NCI-H1092 treated with DMSO at 0.1 percent for 48 hours (cell line): ENCODE measurements at regions not wholly inside any gene's neighbourhood (a gene's known extent, or its start where the extent isn't known, plus 50 kb on each side); places are given as distances from the start of the nearest gene placed in this dataset.
"Not testable (repeated sequence)": the region's sequence is repeated elsewhere in the genome, so short reads cannot be mapped to it uniquely, and the experiment has no call there.

ENCODE experiments used
- DNase-seq: peaks from one replicate; lab custom pipeline; 2025; lab: John Stamatoyannopoulos, UW

DNA sequence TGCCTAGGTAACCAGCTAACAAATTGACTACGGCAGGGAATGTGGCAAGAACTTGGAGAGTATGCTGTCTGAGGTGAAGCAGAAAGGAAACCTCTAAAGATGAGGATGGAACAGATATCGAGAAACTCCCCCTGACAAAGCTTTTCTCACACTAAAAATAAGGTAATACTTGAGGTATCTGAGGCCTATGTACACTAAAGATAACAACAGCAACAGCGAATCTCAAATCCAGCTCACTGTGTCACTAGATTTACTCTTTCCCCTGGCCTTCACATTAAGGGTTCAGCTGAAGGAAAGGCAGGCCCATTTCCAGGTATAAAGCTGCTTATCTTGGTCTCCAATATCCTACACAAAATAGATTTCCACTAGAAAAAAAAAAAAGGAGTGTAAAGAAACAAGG lies 518.0 kb downstream of the KCNT2 start:
- DNase-seq: no peak

DNA sequence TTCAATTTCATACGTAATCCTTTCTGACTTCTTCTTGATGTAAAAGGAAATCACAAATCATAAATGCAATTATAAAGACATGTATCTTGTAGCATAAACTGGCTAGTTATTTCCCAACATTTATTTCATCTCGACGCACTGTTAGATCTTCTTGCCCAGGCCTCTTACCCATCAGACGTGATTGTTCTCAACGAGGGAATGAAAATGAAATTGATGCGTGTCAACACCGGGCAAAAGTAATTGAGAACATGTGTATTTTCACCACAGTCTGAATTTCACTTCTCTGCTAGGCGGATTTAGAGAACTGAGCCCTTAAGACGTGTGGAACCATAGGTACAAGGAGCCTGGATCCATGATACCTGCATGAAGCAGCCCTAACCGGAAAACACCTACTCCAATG lies 519.7 kb downstream of the KCNT2 start:
- DNase-seq: no peak

DNA sequence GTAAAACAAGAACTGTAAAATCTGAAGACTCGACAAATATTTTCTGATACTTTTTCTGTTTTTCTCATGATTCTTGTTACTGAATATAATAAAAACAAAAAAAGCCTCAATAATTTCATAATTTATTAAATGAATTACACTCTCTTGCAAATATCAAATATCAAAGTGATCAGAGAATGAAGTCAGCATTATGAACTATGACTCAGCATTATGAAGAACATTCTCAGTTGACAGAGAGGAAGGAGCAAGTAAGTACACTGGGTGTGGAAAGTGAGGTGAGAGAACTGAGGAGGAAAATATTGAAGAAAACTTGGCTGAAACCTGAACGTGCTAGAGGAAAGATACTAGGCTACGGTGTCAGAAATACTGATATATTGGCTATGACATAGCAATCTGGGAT lies 529.5 kb downstream of the KCNT2 start:
- no peak for DNase-seq

DNA sequence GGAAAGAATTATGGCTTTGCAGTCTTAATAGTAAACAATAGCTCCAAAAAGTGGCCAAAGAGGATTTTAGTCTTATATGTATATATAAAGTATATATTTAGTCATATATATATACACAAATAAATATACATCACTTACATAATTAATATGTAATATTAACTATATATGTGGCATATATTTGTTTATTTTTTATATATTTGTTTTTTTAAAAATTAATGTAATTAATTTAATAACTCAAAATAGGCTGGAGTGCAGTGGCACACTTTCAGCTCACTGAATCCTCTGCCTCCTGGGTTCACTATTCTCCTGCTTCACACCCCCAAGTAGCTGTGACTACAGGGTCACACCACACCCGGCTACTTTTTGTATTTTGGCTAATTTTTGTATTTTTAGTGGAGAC lies 532.6 kb downstream of the KCNT2 start:
- DNase-seq: no peak

DNA sequence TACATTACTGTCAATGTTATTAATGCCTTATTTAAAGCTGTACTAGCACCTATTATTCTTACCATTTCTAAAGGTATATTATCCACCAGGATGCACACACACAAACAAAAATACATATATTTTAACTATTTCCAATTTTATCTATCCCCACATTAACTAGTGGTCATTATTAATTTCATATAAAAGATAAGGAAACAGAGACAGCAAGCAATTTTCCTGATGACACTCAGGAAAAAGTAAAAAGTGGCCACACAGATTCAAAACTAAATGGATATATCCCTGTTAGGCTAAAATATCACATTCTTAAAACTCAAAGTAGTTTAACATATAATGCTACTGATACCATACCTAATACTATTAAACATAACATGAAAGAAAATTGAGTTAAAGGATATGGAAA lies 534.1 kb downstream of the KCNT2 start:
- DNase-seq: no peak

DNA sequence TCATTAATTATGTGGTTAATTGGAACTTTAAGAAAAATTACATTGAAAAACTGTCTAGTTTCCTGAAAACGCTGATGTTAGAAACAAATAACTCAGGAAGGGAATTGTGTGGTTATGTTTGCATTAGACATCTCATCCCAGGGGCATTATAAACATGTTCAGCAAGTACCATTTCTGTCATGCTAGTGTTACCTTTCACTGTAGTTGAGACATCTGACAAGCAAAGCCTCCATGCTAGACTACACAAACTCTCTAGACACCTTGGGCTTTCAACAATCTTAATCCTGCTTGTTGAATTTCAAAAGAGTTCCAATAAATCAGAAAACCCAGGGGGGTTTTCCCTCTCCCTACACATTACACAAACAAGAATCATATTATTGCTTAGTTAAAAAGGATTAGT lies 536.8 kb downstream of the KCNT2 start:
- DNase-seq: no peak

DNA sequence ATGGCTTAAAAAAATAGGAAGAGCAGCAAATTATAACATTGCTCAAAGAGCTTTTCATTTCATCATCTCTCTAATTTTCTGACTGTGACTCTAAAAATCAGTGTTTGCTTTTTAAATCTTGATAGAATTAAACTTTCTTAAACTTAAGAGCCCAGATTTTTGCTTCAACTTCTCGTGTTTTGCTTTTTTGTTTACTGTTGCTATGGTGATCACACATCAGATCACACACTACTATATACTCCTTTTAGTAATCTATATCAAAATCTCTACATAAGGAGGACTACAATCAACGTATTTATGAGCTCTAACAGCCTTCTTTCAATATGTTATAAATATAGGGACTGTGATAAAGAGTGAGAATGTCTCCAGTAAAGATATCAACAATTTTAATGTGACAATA lies 537.3 kb downstream of the KCNT2 start:
- no peak for DNase-seq

DNA sequence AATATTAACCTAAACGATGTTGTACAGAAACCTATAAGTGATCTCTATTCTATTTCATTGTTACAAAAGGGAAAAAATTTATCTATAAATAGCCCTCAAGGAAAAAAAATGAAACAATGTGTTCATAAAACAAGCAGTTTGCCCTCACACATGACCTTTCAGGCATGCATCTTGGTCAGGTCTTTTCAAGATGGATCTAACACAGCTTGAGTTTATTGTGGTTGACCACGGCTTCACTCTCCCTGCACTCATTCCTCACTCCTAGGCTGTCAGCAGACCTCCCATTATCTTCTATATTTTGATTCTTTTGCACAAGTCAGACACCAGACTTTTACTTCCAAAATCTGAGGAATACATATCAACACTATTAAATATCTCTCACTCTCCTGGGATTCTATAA lies 544.3 kb downstream of the KCNT2 start:
- DNase-seq: no peak

DNA sequence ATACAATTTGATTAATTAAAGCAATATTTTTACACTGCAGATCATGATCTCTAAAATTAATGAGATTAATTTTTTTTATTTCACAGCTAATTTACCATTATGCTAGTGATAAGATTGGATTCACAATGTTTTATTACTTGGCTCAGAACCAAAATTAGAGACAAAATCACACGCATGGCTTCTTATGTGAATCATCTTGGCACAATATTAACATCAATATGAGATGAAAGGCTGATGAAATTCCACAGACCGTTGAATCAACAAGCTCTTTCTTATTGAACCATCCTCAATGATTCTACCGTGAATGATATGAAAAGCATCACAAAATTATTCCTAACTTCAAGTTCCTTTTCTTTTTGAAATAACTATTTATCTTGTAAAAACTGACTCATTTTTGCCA lies 544.9 kb downstream of the KCNT2 start:
- no peak for DNase-seq

DNA sequence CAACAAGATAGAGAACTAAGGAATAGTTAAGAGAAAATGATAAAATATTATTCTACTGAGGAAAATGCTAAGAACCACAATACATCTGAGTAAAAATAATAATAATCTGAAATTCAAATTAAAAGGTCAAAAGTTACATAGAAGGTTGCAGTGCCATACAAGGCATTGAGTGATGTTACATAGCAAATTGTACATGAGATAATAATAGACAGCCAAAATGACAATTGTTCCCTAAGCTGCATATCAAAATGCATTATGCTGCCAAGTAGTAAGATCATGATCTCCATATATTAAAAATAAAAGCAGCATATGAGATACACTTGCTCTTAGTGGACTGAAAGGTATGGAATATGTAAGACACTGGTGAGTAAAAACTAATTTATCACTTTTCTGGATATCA lies 547.7 kb downstream of the KCNT2 start:
- no peak for DNase-seq

DNA sequence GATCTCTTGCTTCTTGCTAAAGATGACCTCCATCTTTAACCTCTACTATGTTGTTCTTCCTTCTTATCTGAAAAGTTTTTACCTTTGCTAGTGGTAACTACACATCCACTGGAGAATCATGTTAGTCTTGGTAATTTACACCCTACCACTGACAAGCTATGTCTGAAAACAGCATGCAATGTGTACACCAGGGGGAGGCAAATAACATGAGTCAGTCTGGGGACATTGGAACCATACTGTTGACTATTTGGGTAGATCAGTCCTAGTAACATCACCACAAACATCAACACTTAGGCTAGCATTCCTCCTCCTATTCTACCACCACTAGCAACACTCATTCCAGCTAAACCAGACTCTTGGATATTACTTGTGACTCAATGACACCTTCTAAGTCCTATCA lies 549.0 kb downstream of the KCNT2 start:
- DNase-seq: no peak

DNA sequence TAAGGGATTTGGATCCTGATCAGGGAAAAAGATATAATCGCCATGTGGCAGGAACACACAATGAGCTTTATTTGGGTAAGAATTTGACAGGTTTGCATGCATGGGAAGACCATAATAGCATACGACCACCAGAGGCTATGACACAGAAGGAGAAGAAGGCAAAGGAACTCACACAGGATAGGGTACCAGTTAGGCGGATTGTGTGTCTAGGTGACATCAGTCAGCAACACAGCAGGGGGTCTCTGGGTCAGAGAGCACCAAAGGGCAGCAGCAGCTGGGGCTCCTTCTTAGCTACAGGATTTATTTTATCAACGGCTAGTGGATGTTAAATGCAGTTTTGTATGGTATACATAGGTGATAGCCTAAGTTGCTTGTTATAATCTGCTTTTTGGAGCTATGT lies 551.3 kb downstream of the KCNT2 start:
- no peak for DNase-seq

DNA sequence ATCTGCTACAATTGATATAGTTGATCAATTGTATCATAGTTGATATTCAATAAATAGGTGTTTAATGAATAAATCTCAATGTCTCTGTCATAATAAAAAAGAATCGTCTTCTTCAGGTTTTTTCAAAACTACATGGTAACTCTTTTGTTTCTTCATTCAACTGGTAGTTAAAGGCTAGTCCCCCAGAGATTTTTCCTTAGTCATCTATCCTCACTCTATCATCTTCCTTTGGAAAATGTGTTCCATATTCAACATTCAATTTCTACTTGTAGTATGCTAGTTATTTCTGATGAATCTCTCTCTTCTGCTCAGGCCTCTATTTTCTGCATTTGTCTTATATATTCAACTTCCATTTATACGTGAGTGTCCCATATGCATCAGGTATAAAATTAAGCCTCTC lies 558.8 kb downstream of the KCNT2 start:
- no peak for DNase-seq

DNA sequence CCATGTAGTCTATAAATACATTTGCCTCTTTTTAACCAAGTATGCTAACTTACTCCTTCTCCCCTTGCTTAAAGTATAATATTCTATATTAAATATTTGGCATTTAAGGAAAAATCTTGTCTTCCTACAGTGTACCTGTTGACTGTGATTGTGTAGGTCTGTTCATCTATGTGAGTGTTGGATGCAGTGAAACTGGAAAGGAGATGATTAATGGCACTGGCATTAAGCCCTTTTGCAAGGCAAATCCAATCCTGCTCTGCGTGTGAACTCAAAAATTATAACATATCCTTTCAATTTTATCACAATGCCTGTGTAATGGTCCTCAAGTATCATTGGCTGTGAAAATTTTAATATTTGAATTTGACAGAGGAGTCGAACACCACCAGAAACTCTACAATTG lies 565.0 kb downstream of the KCNT2 start:
- DNase-seq: no peak

DNA sequence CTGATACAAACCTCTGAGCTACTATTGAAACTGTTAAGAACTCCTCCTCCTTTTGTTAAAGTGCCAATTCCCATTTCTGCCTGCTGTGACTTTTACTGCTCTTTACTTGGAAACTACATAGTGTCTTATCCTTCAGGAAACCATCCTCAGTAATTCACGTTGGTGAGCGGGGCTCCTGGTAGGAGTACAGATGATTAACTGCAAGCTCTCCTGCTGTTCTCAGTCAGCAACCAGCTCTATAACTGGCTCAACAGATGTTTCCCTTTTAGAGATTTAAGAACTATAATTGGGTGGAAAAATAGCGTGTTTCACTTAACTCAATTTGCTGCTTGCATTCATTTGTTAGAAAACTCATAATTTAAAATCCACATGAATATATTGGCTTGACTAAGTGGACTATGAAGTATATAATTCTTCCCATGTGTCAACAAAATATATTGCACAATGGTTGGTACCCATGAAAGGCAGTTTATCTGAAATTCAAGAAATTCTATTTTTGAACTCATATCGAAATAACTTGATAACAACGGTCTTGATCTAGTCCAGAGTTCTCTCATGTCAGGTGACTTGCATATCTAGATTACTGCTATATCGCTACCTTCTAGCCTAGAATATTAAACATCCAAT lies 574.0 kb downstream of the KCNT2 start:
- DNase-seq: peak; percentile 8

DNA sequence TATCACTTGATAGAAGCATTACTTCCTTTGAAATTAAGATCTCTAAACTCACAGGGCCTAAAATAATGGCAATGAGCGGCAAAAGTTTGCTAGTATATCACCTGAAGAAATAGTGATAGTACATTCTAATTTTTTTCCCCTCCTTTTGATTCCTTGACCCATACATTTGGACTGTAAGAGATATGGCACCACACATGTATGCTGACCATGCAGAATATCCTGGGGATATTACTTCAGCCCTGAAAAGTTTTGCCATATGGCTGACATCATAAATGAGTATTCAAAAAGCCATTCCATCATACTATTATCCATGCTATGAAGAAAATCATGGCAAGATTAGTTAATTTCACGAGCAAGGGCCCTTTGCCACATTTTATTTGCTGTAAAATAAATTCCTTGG lies 576.9 kb downstream of the KCNT2 start:
- DNase-seq: not testable (repeated sequence)

DNA sequence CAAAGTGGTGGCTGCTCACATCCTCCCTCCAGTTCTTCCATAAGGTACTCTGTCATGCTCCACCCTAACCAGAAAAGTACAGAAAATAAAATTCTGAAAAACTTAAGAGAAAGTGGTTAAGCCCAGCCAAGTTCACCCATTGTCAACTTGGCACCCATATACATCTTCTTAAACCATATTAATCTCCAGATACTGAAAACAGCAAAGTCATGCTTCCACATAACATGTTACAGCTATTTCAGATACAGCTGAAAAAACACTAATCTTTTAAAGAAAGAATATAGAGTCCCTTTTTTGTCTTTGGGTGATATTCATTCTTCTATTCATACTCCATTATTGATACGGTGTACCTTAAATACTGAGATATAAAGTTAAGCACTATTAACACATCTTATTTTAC lies 577.8 kb downstream of the KCNT2 start:
- DNase-seq: no peak

DNA sequence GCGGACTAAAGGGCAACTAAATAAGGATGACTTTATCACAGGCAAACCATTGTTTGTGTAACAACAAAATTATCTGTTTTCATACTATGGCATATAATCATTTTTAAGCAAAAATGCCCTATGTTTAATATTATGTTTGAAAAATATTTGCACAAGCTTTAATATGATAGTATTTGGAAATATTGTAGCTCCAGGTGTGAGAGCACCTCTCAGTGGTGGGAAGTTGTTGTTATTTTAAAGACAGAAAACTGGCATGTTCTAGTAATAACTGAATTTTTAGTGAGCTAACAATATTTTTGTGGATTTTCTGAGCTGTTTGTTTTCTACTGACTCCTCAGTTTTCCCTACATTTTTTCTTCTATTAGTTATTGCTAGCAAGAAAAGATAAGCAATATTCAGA lies 578.8 kb downstream of the KCNT2 start:
- DNase-seq: no peak

DNA sequence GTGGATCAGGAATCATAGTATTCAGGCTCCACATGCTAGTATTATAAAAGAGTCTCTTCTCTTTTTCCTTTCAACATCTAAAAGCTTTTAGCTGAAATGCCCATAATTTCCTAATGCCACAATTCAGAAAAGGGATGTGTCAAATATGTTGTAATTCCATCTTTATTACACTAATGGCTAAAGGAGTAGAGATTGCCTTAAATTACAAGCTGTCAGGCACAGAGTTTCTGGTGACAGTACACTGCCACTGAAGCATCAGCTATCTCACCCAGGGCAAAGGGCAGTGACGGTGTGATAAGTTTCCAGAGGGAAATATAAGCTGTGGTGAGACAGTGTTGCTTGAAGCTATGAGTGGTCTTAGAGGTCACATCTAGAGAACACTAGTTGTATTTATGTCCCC lies 581.1 kb downstream of the KCNT2 start:
- DNase-seq: no peak

DNA sequence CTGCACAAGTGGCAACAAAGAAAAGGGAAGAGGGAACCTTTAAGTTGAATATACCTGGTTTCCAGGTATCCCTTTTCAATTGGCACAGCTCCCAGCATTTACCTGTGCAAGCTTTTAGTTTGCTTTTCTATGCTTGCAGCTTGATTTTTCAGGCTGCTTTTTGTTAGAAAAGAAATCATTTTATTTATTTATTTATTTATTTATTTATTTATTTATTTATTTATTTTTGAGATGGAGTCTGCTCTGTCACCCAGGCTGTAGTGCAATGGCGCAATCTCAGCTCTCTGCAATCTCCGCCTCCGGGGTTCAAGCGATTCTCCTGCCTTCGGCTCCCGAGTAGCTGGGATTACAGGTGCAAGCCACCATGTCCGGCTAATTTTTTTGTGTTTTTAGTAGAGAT lies 587.1 kb downstream of the KCNT2 start:
- not testable (repeated sequence) for DNase-seq

DNA sequence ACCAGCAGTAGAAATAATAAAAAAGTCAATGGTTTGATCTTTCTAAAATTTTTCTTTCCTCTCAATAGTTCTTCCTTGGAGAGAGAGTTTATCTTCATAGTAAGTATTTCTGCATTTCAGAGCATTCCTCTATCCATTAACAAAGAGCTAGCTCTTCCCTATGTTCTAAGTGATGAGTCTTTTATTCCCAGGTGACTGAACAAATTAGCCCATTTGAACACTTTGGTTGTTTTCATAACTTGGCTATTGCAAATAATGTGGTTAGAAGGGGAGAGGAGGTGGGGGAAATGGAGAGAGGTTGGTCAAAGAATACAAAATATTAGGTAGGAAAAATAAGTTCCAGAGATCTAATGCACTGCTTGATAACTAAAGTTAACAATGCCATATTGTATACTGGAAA lies 598.9 kb downstream of the KCNT2 start:
- no peak for DNase-seq

DNA sequence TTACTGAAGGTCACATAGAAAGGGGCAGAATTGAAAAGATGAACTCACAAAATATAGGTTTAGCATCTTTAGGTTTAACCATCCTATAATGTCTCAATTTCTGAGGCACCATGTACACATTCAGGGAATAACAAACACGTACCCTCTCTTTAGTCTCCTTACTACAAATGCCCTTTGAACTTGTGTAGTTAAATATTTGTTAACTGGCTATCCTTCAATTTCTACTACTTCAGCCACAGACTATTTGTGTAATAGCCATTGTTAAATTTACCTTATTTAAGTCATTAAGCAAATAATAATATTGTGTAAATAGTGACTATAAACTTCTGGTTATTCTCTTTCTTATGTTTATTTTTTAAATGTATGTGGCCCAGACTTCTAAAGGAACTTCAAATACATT lies 600.5 kb downstream of the KCNT2 start:
- no peak for DNase-seq

DNA sequence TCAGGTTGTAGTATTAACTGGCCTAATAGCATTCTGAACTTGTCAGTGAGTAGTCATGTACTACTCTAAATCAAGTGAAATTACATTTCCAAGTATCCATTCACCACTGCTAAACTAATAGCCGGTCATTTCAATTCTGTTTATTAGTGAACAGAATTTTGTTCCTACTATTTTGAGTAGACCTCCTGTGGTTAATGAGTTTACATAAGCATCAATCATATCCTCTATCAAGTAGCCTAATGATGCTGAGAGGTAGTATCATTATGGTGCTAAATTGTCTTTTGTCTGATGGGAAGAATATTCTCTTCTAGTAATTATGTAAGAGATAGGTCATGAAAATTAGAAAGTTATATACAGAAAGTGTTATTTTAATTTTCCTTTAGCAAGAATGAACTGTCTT lies 602.8 kb downstream of the KCNT2 start:
- no peak for DNase-seq

DNA sequence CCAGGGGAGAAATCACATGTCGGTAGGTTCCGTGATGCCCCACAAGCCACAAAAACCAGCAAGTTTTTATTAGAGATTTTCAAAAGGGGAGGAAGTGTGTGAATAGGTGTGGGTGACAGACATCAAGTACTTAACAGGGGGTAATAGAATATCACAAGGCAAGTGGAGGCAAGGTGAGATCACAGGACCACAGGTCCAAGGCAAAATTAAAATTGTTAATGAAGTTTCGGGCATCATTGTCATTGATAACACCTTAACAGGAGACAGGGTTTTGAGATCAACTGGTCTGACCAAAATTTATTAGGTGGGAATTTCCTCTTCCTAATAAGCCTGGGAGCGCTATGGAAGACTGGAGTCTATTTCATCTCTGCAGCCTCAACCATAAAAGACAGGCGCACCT lies 603.9 kb downstream of the KCNT2 start:
- not testable (repeated sequence) for DNase-seq

DNA sequence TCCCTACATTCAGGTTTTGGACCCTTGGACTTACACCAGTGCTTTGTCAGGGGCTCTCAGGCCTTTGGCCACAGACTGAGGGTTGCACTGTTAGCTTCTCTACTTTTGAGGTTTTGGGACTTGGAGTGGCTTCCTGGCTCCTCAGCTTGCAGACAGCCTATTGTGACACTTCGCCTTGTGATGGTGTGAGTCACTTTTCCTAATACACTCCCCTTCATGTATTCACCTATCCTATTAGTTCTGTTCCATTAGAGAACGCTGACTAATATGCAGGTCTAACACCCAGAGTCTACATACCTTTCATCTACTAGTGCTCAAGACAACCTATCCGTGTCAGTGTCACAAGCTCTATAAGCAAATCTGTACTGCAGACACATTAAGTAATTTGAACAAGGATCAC lies 605.3 kb downstream of the KCNT2 start:
- DNase-seq: no peak
